Calu3 (cell line): ENCODE measurements at regions not wholly inside any gene's neighbourhood (a gene's known extent, or its start where the extent isn't known, plus 50 kb on each side); places are given as distances from the start of the nearest gene placed in this dataset.

Experiments
- BruUV-seq: library from RNA; stranded (reverse); fragments of 400-500 nt; replicated peaks from 2 replicates; lab custom pipeline; 2021; lab: Mats Ljungman, UMichigan
- CTCF ChIA-PET: fragments of 300-600 bp; sonication (Branson Sonifier 250); formaldehyde crosslinking; loops from one replicate; lab custom pipeline; 2022; ENCODE audit warnings: antibody characterized with exemption; lab: Charles Lee
- DNase-seq: peaks from one replicate; pipeline ENCODE4 v3.0.0; 2022
- H3K27ac Mint-ChIP-seq: one replicate; pipeline ENCODE4 v1.8.0; 2022; ENCODE audit warnings: mixed read lengths; ENCODE audit not compliant: unreplicated experiment
- H3K27me3 Mint-ChIP-seq: one replicate; pipeline ENCODE4 v1.8.0; 2022; ENCODE audit warnings: mixed read lengths; ENCODE audit not compliant: unreplicated experiment
- H3K36me3 Mint-ChIP-seq: one replicate; pipeline ENCODE4 v1.8.0; 2022; ENCODE audit warnings: mild to moderate bottlenecking, moderate library complexity, mixed read lengths; ENCODE audit not compliant: insufficient read depth, unreplicated experiment
- H3K4me1 Mint-ChIP-seq: one replicate; pipeline ENCODE4 v1.8.0; 2022; ENCODE audit warnings: mild to moderate bottlenecking, low read depth, mixed read lengths; ENCODE audit not compliant: unreplicated experiment
- H3K4me3 Mint-ChIP-seq: one replicate; pipeline ENCODE4 v1.8.0; 2022; ENCODE audit warnings: mild to moderate bottlenecking, low read depth, moderate library complexity, mixed read lengths; ENCODE audit not compliant: unreplicated experiment
- H3K9me3 Mint-ChIP-seq: one replicate; pipeline ENCODE4 v1.8.0; 2022; ENCODE audit warnings: low read depth, mixed read lengths; ENCODE audit not compliant: unreplicated experiment
- CTCF ChIP-seq: fragments of 200-600 bp; IDR thresholded peaks from one replicate; pipeline ENCODE4 v1.8.0; 2022; ENCODE audit warnings: antibody characterized with exemption; ENCODE audit not compliant: unreplicated experiment
- intact Hi-C: fragments of 100-400 bp; cut with micrococcal nuclease; formaldehyde crosslinking; loops from one replicate; pipeline ENCODE4 v1.10.0; 2022; ENCODE audit not compliant: unreplicated experiment

- peak; percentile 89 for DNase-seq
- CTCF ChIA-PET, result interaction anchor here (0.9 to 1.3 kb wide), 3 partner anchors 11 to 82 kb away, joined by 3 read pairs; no protein-coding TSS in a partner anchor
- no TSS peak for BruUV-seq
- Mint-ChIP-seq H3K4me1 (no peaks in the 10 kb centered on the region), H3K4me3 (no peak overlapping the region), H3K9me3 (no peaks in the 10 kb centered on the region), H3K27ac (no peak overlapping the region), H3K36me3 (peaks cover 4% of the 10 kb centered on the region), H3K27me3 (peaks cover 100% of the 10 kb centered on the region)
- intact Hi-C loops, result loop anchor here (1.0 kb wide), 1 partner anchor 10 kb away; no protein-coding TSS in a partner anchor
- peak; percentile 94 for TF ChIP-seq CTCF
Observed at GRCh38 chr20:59515013-59515905, 89.1 kb upstream of the PHACTR3 start.

- H3K4me1 Mint-ChIP-seq, result no peaks in the 10 kb centered on the region
- peaks cover 4% of the 10 kb centered on the region for H3K36me3 Mint-ChIP-seq
- CTCF ChIA-PET, result no interaction called here
- BruUV-seq, result no TSS peak
- TF ChIP-seq CTCF, result no peak
- H3K4me3 Mint-ChIP-seq, result no peak overlapping the region
- H3K9me3 Mint-ChIP-seq, result no peaks in the 10 kb centered on the region
- DNase-seq, result no peak
- no peak overlapping the region for H3K27ac Mint-ChIP-seq
- peaks cover 100% of the 10 kb centered on the region for H3K27me3 Mint-ChIP-seq
- intact Hi-C loops, result loop anchor here (1.0 kb wide), 1 partner anchor 9 kb away; no protein-coding TSS in a partner anchor
Observed at GRCh38 chr20:59515906-59516209, 88.5 kb upstream of the PHACTR3 start.

GRCh38 chr20:59518881-59519706 lies 85.2 kb upstream of the PHACTR3 start:
- intact Hi-C loops, result no loop called here
- Mint-ChIP-seq H3K27ac (no peak overlapping the region), H3K27me3 (peaks cover 100% of the 10 kb centered on the region), H3K4me1 (no peaks in the 10 kb centered on the region), H3K4me3 (no peak overlapping the region), H3K36me3 (peaks cover 4% of the 10 kb centered on the region), H3K9me3 (no peaks in the 10 kb centered on the region)
- CTCF ChIA-PET, result interaction anchor here (0.9 to 1.8 kb wide), 3 partner anchors 13 to 23 kb away, joined by 3 to 4 read pairs (median 3); no protein-coding TSS in a partner anchor
- TF ChIP-seq CTCF, result peak; percentile 97
- peak; percentile 67 for DNase-seq
- no TSS peak for BruUV-seq

GRCh38 chr20:59519707-59520014 lies 84.7 kb upstream of the PHACTR3 start:
- H3K4me3 Mint-ChIP-seq, result no peak overlapping the region
- CTCF ChIA-PET, result interaction anchor here (1.5 to 1.8 kb wide), 2 partner anchors 14 to 23 kb away, joined by 3 to 4 read pairs; no protein-coding TSS in a partner anchor
- no peak overlapping the region for H3K27ac Mint-ChIP-seq
- no peak for TF ChIP-seq CTCF
- H3K36me3 Mint-ChIP-seq, result peaks cover 4% of the 10 kb centered on the region
- no peaks in the 10 kb centered on the region for H3K4me1 Mint-ChIP-seq
- H3K9me3 Mint-ChIP-seq, result no peaks in the 10 kb centered on the region
- intact Hi-C loops, result no loop called here
- BruUV-seq, result no TSS peak
- peaks cover 100% of the 10 kb centered on the region for H3K27me3 Mint-ChIP-seq
- DNase-seq, result no peak
